ENCODE measurements at regions not wholly inside any gene's neighbourhood (a gene's known extent, or its start where the extent isn't known, plus 50 kb on each side); places are given as distances from the start of the nearest gene placed in this dataset.

DNA sequence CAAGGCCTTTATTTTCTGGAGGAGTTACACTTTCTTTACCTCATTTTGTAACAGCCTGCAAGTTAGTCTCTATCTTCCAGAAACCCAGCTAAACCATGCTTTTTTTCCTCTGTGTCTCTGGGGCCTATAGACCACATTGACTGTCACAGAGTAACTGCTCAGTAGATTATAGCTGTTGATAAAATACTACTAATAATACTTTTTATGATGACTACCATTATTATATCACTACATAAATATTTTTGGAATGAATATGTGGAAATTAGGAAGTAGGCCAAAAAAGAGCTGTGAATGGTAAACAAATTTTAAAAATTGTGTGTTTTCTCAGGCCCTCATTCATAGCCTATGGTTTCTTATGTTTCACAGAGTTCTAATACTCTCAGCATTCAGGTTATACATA lies 233.1 kb upstream of the USP24 start:
- ATAC-seq (no peak), FAIRE-seq (no peak), DNase-seq (ENCODE audit: low read depth, low spot score) (no peak)
- Histone ChIP-seq H3K9me3 (replicated peaks; ENCODE audit: control insufficient read depth, insufficient read depth, low read length) (no peaks in the 10 kb centered on the region), H3K9ac (ENCODE audit: control insufficient read depth, insufficient read depth, low read length) (no peak overlapping the region), H2AFZ (ENCODE audit: control insufficient read depth, low read depth, low read length) (no peak overlapping the region), H3K4me3 (no peak overlapping the region), H3K27ac (ENCODE audit: control insufficient read depth, insufficient read depth) (no peak overlapping the region), H3K79me2 (ENCODE audit: control insufficient read depth, insufficient read depth, low read length) (no peaks in the 10 kb centered on the region), H3K36me3 (ENCODE audit: control insufficient read depth in 2 of 2, insufficient read depth in 2 of 2, low read length in 1 of 2) (no peaks in the 10 kb centered on the region), H4K20me1 (ENCODE audit: control insufficient read depth, insufficient read depth) (no peaks in the 10 kb centered on the region), H3K4me1 (ENCODE audit: control insufficient read depth, insufficient read depth, low read length) (no peaks in the 10 kb centered on the region), H3K27me3 (replicated peaks in 1 of 2; ENCODE audit: control insufficient read depth in 2 of 2, insufficient read depth in 2 of 2, low read length in 1 of 2) (no peaks in the 10 kb centered on the region), H3K4me2 (ENCODE audit: control insufficient read depth, insufficient read depth) (no peak overlapping the region)
- ChIA-PET POLR2A (no interaction called here), CTCF (no interaction called here), RAD21 (ENCODE audit: unreplicated experiment) (no interaction called here), SMC1A (ENCODE audit: uncharacterized antibody, unreplicated experiment) (interaction anchor here (0.6 to 0.8 kb wide), 2 partner anchors 129 to 193 kb away, joined by 3 to 4 read pairs; no protein-coding TSS in a partner anchor)
- no TSS peak for BruUV-seq (replicated peaks)
- in situ Hi-C loops (cut with MboI) (no loop called here), intact Hi-C loops (cut with micrococcal nuclease; ENCODE audit: unreplicated experiment) (no loop called here)
- no peak for TF ChIP-seq RELA (IDR thresholded peaks at IDR 0.05; ENCODE audit: borderline replicate concordance, partially characterized antibody)
- TF ChIP-seq EED (IDR thresholded peaks at IDR 0.05; ENCODE audit: low read depth): no peak

DNA sequence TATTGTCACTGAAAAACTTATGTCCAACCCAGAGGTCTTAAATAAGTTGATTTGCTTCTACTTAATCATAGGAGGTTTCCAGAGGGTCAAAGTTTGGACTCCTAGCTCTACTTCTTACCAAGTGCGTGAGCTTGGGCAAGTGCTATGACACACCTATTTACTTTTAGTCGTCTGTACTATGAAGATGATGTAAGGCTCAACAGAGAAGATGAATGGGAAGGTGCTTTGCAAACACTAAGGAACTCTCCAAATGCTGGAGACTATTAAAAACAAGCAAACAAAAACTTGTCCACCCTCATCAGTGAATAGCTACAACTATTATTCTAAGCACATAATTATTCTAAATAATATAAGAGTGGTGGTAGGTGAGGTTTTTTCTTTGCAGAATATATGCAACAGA lies 232.3 kb upstream of the USP24 start:
- intact Hi-C loops (cut with micrococcal nuclease; ENCODE audit: unreplicated experiment): no loop called here

More for the DNA sequence above, 232.3 kb upstream of the USP24 start:
- H2AFZ ChIP-seq (ENCODE audit: control insufficient read depth, low read depth, low read length): no peak overlapping the region
- WGBS (ENCODE audit: insufficient coverage, insufficient replicate concordance, low lambda C conversion rate, missing lambda C conversion rate): 0% methylated on average over 2 of the region's 2 CpGs
- ATAC-seq: no peak
- in situ Hi-C loops (cut with MboI): no loop called here
- no peaks in the 10 kb centered on the region for H3K9me3 ChIP-seq (replicated peaks; ENCODE audit: control insufficient read depth, insufficient read depth, low read length)
- POLR2A ChIA-PET: no interaction called here
- H4K20me1 ChIP-seq (ENCODE audit: control insufficient read depth, insufficient read depth): no peaks in the 10 kb centered on the region
- no peaks in the 10 kb centered on the region for H3K27me3 ChIP-seq (replicated peaks in 1 of 2; ENCODE audit: control insufficient read depth in 2 of 2, insufficient read depth in 2 of 2, low read length in 1 of 2)
- H3K79me2 ChIP-seq (ENCODE audit: control insufficient read depth, insufficient read depth, low read length): no peaks in the 10 kb centered on the region
- CTCF ChIA-PET: no interaction called here
- no peak for DNase-seq (ENCODE audit: low read depth, low spot score)
- H3K4me1 ChIP-seq (ENCODE audit: control insufficient read depth, insufficient read depth, low read length): no peaks in the 10 kb centered on the region
- no peaks in the 10 kb centered on the region for H3K36me3 ChIP-seq (ENCODE audit: control insufficient read depth in 2 of 2, insufficient read depth in 2 of 2, low read length in 1 of 2)
- no peak overlapping the region for H3K9ac ChIP-seq (ENCODE audit: control insufficient read depth, insufficient read depth, low read length)
- RAD21 ChIA-PET (ENCODE audit: unreplicated experiment): no interaction called here
- H3K4me2 ChIP-seq (ENCODE audit: control insufficient read depth, insufficient read depth): no peak overlapping the region
- SMC1A ChIA-PET (ENCODE audit: uncharacterized antibody, unreplicated experiment): no interaction called here
- TF ChIP-seq CBFB (IDR thresholded peaks at IDR 0.05; ENCODE audit: low read depth): no peak
- BruUV-seq (replicated peaks): no TSS peak
- H3K4me3 ChIP-seq: no peak overlapping the region
- FAIRE-seq: no peak
- H3K27ac ChIP-seq (ENCODE audit: control insufficient read depth, insufficient read depth): no peak overlapping the region
